22Rv1 (cell line): ENCODE measurements at regions not wholly inside any gene's neighbourhood (a gene's known extent, or its start where the extent isn't known, plus 50 kb on each side); places are given as distances from the start of the nearest gene placed in this dataset.

Experiments
- CTCF ChIP-seq: fragments of 450-650 bp; IDR thresholded peaks from 2 replicates; pipeline ENCODE4 v1.5.1; 2017; ENCODE audit warnings: mild to moderate bottlenecking
- ZFX ChIP-seq: fragments of 450-650 bp; IDR thresholded peaks from 2 replicates; pipeline ENCODE4 v1.6.1; 2017; ENCODE audit warnings: antibody characterized with exemption, borderline replicate concordance

- TF ChIP-seq CTCF = no peak
- TF ChIP-seq ZFX = no peak
These were observed 435.2 kb upstream of the AMOT start for GRCh38 chrX:113275804-113276203.
